ENCODE measurements at regions not wholly inside any gene's neighbourhood (a gene's known extent, or its start where the extent isn't known, plus 50 kb on each side); places are given as distances from the start of the nearest gene placed in this dataset.
A peak's percentile ranks its signal among the peaks of the same experiment; 100 is the strongest.

DNA sequence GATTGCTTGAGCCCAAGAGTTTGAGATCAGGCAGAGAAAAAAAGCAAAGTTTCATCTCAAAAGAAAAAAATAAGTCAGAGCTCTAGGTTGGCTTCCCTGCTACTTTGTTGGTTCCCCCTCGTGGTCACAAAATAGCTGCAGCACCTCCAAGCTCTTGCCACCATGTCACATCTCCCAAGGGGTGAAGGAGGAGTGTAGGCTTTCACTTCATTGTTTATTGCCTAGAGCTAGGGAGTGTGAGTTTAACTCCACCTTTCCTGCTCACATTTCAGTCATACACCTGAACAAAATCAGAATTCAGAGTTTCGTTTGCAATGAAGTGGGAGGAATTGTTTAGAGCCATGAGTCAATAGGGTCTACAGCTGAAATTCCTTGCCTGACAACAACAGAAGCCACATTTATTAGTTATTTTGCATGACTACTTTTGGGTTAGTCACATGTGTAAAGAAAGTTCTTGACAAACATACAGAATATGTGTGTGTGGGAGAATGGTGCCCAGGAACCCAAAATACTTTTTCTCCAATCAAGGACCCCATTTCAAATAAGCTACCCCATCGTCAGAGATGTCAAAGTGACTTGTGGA is 56.2 kb upstream of the UFL1 start:
- no peak for DNase-seq (ENCODE audit: low spot score)

DNA sequence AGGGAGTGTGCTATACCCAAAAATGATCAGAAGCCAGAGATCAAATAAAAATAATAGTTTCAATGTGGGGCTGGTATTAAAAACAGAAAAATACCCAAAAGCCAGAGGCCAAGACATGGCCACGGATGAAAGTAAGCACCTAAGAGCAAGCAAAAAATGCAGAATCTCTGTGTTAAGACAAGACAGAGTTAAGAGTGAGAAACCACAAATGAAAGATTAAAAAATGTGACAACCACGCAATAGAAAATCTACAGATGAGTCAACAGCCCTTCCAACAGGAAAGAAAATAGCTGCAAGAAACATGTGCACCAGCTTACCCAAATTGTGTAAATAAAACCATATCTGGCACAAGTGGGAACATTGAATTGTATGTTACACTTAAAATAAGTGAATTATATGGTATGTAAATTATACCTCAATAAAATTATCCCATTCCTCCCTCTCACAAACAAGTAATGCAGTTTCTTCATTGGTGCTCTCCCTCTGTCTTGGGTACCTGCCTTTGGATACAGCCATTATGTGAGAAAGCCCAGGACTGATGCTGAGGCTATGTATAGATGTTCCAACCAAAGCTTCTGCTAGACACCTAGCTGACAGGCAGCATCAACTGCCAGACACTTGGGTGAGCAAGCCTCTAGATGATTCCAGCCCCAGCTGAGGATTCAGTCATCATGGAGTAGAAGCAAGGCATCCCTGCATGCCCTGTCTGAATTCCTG is 55.3 kb upstream of the UFL1 start:
- DNase-seq (ENCODE audit: low spot score), result no peak

DNA sequence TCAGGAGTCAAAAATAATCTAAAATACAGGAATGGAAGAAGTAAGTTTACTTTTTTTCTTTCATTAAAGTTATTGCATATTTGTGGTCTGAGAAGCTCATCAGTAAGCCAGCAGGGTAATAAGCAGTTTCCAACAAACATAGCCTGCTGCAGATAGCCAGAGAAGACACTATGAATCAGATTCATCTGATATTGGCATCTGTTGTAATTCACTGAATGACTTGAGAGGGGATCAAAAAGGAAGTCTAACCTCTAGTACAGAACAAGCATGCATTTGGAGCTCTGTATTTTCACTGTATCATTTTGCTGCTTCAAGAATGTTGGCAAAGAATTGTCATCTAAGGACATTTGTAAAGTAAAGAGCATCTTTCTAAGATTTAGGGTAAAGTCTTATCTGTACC is 53.8 kb upstream of the UFL1 start:
- no peak for DNase-seq (ENCODE audit: low spot score)

DNA sequence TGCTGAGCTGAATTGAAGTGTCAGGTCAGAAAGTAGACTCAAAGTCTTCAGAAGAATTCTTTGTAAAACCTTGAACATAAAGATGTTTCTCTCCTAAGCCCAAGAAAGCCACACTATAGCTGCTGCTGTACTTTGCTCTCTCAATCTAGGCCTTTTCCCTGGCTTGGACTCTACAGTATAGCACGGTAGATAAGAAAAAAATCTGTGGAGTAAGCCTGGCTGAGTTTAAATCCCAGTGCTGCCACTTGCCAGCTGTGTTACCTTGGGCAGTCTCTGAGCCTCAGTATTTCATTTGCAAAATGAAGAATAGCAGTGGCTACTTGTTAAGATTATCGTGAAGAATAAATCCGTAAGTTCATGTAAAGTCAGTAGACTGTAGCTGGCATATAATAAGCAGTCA is 53.3 kb upstream of the UFL1 start:
- DNase-seq (ENCODE audit: low spot score), result no peak

DNA sequence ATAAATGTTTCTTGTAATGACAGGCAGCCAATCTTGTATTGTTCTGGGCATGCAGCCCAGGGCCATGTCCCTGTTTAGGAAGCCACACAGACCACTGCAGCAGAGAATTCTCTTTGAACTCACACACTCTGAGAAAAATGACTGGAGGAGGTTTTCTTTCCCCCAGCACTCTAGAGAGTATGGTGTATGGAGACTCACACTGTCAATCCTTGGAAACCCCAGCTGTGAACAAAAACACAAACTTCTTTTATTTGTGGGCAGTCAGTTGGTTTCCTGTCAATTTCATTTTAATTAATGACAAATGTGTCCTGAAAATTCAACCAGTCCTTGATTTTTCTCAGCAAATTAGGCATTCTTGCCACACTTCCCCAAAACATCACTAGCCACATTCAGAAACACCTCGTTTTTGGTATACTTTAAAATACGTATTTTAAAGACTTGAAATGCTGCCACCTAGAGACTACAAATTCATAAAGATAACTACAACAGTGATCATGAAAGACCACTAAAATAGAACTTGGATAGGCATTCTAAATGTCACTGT is 52.9 kb upstream of the UFL1 start:
- DNase-seq (ENCODE audit: low spot score), result peak; percentile 18

DNA sequence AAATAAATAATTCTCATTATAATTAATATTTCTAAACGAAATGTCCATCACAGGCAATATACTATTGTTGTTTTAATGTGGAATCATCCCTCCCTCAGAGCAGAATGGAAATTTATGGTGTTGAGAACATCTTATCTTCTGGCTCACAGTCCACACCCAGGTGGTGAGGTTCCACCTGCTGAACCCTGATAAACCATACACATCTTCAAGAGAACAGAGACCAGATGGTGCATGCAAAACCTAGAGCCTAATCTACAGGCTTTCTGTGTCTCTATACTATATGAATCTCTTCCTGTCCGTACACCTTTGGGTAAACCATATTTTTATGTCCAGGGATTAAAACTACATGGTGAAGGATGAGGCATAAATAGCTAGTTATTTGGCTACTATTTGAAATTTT is 52.3 kb upstream of the UFL1 start:
- no peak for DNase-seq (ENCODE audit: low spot score)

DNA sequence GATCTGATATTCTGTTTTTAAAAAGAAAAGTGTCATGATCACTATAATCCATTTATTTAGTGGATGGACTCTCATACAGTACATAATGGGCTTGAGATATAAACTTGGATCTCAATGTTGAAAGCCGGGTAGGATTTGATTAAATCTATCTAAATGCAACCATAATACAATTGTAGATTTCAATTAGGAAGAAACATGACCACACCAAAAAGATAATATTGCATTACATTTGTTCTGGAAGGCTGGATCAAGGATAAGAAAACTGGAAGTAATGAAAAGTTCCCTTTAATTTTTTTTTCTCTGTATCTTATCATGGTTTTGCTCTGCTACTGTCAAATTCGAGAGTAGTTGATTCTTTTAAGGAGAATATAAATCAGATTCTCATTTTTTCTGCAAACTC is 51.3 kb upstream of the UFL1 start:
- DNase-seq (ENCODE audit: low spot score), result no peak

Measured in putamen (tissue), 1 donor.